K562 (cell line): ENCODE measurements at regions not wholly inside any gene's neighbourhood (a gene's known extent, or its start where the extent isn't known, plus 50 kb on each side); places are given as distances from the start of the nearest gene placed in this dataset.

ENCODE experiments used
- E4F1 ChIP-seq: fragments of 250-450 bp; sonication (Bioruptor Pico); IDR thresholded peaks from 2 replicates; pipeline ENCODE4 v1.5.0; 2021; ENCODE audit warnings: mild to moderate bottlenecking, borderline replicate concordance
- ZBTB1 ChIP-seq: sonication (generic); formaldehyde crosslinking; IDR thresholded peaks from 2 replicates; pipeline ENCODE4 v1.8.1; 2023; ENCODE audit warnings: missing genetic modification reagents, low read depth, mild to moderate bottlenecking, borderline replicate concordance

DNA sequence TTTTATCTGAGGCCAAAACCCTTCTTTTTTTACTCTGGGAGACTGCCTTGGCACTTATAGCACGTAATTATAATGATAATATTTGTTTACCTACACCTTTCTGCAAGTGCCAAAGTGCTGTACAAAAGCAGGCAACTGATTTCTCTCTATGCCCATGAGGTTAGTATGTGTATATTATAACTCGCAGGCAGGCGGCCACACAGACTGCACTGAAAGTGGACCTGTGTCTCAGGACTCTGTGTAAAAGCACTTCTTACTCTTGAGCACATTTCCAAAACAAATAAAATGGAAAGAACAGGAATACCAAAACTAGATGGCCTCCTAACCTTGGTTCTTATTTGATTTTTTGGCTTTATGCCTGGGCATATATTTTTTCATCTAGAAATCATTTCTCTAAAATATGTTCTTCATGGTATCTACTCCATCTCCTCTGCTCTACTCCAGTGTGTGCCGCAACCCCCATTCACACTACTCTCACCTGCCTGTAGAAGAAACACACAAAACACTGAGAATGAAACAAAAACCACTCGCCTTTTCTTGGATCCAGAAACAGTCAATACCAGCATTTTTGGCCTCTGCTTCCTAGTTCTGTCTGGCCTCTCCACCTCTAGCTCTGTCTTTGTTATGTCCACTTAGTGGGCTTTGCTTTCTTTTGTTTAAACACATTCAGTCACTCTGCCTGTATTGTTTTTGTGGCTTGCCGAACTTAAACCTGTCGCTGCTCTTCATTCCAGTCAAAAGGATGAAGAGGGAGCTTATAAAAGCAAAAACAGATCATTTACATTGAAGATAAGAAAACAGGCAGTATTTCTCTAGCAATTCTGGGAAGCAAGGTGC, 934.5 kb upstream of the TENM3 start:
- no peak for TF ChIP-seq ZBTB1 (CRISPR knock-in tag)
- no peak for TF ChIP-seq E4F1 (CRISPR knock-in tag)
